ENCODE measurements at regions not wholly inside any gene's neighbourhood (a gene's known extent, or its start where the extent isn't known, plus 50 kb on each side); places are given as distances from the start of the nearest gene placed in this dataset.

DNA sequence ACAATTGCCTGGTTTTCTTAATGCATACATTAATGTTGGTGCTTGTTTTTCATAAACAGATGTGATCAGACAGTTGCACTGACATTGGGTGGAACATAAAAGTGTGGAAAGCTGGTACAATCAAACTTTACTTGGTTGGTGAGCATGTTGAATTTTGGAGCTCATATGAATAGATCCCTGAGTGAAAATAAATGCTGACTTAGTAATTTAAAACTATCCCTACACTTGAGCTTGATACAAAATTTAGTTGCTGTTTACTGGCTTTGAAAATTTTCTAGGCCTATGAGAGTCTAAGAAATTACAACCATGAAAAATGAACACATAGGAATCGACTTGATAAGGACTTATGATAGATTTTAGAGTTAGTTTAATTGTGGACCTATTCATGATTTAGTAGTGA is 551.8 kb upstream of the PABPC4L start:
- no peaks in the 10 kb centered on the region for H3K27me3 ChIP-seq (ENCODE audit: control insufficient read depth, insufficient read depth, low read length)
- ChIA-PET POLR2A (no interaction called here), CTCF (no interaction called here)
- TF ChIP-seq, protein P1, sequence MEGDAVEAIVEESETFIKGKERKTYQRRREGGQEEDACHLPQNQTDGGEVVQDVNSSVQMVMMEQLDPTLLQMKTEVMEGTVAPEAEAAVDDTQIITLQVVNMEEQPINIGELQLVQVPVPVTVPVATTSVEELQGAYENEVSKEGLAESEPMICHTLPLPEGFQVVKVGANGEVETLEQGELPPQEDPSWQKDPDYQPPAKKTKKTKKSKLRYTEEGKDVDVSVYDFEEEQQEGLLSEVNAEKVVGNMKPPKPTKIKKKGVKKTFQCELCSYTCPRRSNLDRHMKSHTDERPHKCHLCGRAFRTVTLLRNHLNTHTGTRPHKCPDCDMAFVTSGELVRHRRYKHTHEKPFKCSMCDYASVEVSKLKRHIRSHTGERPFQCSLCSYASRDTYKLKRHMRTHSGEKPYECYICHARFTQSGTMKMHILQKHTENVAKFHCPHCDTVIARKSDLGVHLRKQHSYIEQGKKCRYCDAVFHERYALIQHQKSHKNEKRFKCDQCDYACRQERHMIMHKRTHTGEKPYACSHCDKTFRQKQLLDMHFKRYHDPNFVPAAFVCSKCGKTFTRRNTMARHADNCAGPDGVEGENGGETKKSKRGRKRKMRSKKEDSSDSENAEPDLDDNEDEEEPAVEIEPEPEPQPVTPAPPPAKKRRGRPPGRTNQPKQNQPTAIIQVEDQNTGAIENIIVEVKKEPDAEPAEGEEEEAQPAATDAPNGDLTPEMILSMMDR (IDR thresholded peaks at IDR 0.05; ENCODE audit: low read depth, low read length): no peak
- no peak overlapping the region for H3K4me3 ChIP-seq (ENCODE audit: low read depth, low read length)
- H3K9me3 ChIP-seq (ENCODE audit: control insufficient read depth, insufficient read depth, low read length): no peaks in the 10 kb centered on the region
- H3K27ac ChIP-seq (ENCODE audit: low read depth, low read length): no peak overlapping the region
- DNase-seq (ENCODE audit: low read depth, low spot score): no peak

DNA sequence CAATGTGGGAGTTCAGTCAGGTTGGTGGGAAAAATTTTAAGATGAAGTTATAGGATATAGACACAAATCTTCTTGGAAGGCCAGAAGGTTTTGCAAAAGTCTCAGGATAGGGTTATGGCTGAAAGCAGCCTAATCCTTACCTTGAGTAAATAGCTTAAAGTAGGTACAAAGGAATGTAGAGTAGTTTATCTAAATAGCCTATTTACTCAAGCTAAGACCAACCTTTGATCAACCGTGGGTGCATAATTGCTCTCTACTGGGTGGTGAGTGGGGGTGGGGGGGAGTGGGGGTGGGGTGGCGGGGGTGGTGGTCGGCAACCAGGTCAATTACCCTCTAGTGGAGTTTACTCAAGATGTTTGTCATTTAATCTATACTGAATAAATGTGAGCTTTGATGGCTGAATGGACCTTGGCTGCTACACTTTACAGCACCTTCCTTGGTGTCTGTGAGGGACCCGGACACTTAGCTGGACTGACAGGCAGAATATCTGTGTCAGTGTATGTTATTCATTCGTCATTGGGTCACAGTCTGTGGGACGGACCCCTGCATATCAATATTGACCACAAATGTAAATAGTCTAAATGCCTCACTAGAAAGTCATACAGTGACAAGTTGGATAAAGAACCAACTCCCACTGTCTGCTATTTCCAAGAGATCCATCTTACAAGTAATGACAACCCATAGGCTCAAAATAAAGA is 545.7 kb upstream of the PABPC4L start:
- Histone ChIP-seq H3K4me3 (ENCODE audit: low read depth, low read length) (no peak overlapping the region), H3K27ac (ENCODE audit: low read depth, low read length) (no peak overlapping the region), H3K27me3 (ENCODE audit: control insufficient read depth, insufficient read depth, low read length) (no peaks in the 10 kb centered on the region), H3K9me3 (ENCODE audit: control insufficient read depth, insufficient read depth, low read length) (no peaks in the 10 kb centered on the region)
- DNase-seq (ENCODE audit: low read depth, low spot score): no peak
- TF ChIP-seq, protein P1 (IDR thresholded peaks at IDR 0.05; ENCODE audit: low read depth, low read length): no peak
- CTCF ChIA-PET: no interaction called here
- POLR2A ChIA-PET: no interaction called here

DNA sequence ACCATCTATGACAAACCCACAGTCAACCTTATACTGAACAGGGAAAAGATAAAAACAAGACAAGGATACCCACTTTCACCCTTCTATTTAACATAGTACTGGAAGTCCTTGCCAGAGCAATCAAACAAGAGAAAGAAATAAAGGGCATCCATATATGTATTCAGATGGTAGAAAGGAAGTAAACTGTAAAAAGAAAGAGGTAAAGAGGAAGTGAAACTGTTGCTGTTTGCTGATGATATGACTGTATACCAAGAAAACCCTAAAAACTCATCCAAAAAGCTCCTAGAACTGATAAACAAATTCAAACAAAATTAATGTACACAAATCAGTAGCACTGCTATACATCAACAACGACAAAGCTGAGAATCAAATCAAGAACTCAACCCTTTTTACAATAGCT is 538.7 kb upstream of the PABPC4L start:
- TF ChIP-seq, protein P1 (IDR thresholded peaks at IDR 0.05; ENCODE audit: low read depth, low read length): no peak
- ChIA-PET POLR2A (no interaction called here), CTCF (no interaction called here)
- no peak for DNase-seq (ENCODE audit: low read depth, low spot score)
- Histone ChIP-seq H3K9me3 (ENCODE audit: control insufficient read depth, insufficient read depth, low read length) (no peaks in the 10 kb centered on the region), H3K27me3 (ENCODE audit: control insufficient read depth, insufficient read depth, low read length) (no peaks in the 10 kb centered on the region), H3K4me3 (ENCODE audit: low read depth, low read length) (no peak overlapping the region), H3K27ac (ENCODE audit: low read depth, low read length) (no peak overlapping the region)

DNA sequence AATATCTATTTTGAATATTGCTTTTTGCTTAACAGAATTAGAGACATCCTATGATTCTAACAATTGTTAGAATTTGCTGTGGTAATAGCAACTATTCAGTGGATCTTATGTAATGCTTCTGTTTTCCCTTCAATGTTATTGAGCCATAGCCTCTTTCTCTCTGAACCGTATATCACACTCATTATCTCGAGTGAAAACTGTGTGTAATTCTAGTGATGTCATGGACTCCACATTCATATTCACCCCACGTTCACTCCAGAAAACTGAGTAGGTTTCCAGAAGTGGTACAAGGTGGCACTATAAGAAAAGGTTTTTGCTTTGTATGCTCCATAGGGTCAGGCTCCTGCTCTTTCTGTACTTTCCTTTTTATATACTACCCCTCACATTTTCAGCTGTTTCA is 534.3 kb upstream of the PABPC4L start:
- CTCF ChIA-PET: no interaction called here
- no peaks in the 10 kb centered on the region for H3K27me3 ChIP-seq (ENCODE audit: control insufficient read depth, insufficient read depth, low read length)
- H3K27ac ChIP-seq (ENCODE audit: low read depth, low read length): no peak overlapping the region
- TF ChIP-seq, protein P1 (IDR thresholded peaks at IDR 0.05; ENCODE audit: low read depth, low read length): no peak
- POLR2A ChIA-PET: no interaction called here
- H3K4me3 ChIP-seq (ENCODE audit: low read depth, low read length): no peak overlapping the region
- H3K9me3 ChIP-seq (ENCODE audit: control insufficient read depth, insufficient read depth, low read length): no peaks in the 10 kb centered on the region
- DNase-seq (ENCODE audit: low read depth, low spot score): no peak

GRCh38 chr4:134727696-134728095 is 526.1 kb upstream of the PABPC4L start:
- POLR2A ChIA-PET: no interaction called here
- CTCF ChIA-PET: no interaction called here
- no peak overlapping the region for H3K4me3 ChIP-seq (ENCODE audit: low read depth, low read length)

More at GRCh38 chr4:134727696-134728095, 526.1 kb upstream of the PABPC4L start:
- no peaks in the 10 kb centered on the region for H3K27me3 ChIP-seq (ENCODE audit: control insufficient read depth, insufficient read depth, low read length)
- no peak for DNase-seq (ENCODE audit: low read depth, low spot score)
- TF ChIP-seq, protein P1 (IDR thresholded peaks at IDR 0.05; ENCODE audit: low read depth, low read length): no peak
- no peaks in the 10 kb centered on the region for H3K9me3 ChIP-seq (ENCODE audit: control insufficient read depth, insufficient read depth, low read length)
- no peak overlapping the region for H3K27ac ChIP-seq (ENCODE audit: low read depth, low read length)
